ENCODE measurements at regions not wholly inside any gene's neighbourhood (a gene's known extent, or its start where the extent isn't known, plus 50 kb on each side); places are given as distances from the start of the nearest gene placed in this dataset.

DNA sequence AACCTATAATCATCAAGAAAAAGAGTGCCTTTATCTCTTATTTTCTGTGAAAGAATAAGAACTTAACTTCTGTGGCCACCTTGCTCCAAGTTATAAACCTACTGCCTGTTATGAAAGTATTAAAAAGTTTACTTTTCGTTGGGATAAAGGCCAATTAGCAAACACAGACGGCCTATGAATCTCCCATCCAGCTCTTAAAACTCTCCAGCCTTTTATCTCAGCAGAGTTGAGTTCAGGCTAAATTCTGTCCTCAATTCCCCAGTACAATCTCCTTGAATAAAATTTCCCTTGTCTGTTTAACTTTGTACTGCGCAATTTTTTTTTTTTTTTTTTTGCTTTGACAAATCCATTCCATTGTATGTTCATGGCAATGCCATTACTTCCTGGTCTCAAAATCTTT lies 1058.4 kb downstream of the SLITRK5 start:
- no peak overlapping the region for H3K4me3 ChIP-seq (ENCODE audit: low read depth, low read length)
- TF ChIP-seq CTCF (conservative IDR thresholded peaks at IDR 0.05; ENCODE audit: low read depth, low read length): no peak

DNA sequence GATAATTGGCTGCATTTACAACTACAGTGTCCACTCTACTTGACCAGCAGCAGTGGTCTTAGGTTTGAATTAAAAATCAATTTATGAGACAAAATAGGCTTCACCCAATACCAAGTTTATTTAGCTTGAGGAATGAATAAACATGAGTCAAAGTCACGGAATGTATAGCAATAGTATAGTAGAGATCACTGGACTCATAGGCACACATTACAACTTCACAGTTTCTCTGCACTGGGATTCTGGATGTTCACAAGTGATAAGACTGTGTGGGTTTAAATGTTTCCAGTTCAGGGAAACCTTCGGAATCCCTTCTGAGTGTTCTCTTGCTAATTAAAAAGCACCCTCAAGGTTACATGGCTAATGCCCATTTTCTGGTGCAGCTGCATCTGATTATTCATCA lies 1064.9 kb downstream of the SLITRK5 start:
- no peak for TF ChIP-seq CTCF (conservative IDR thresholded peaks at IDR 0.05; ENCODE audit: low read depth, low read length)
- no peak overlapping the region for H3K4me3 ChIP-seq (ENCODE audit: low read depth, low read length)
- no peak for DNase-seq (ENCODE audit: low read depth)

More for the DNA sequence above, 1058.4 kb downstream of the SLITRK5 start:
- no peak for DNase-seq (ENCODE audit: low read depth)

GRCh38 chr13:88739195-88739594 lies 1068.0 kb downstream of the SLITRK5 start:
- no peak for DNase-seq (ENCODE audit: low read depth)
- no peak overlapping the region for H3K4me3 ChIP-seq (ENCODE audit: low read depth, low read length)
- no peak for TF ChIP-seq CTCF (conservative IDR thresholded peaks at IDR 0.05; ENCODE audit: low read depth, low read length)

DNA sequence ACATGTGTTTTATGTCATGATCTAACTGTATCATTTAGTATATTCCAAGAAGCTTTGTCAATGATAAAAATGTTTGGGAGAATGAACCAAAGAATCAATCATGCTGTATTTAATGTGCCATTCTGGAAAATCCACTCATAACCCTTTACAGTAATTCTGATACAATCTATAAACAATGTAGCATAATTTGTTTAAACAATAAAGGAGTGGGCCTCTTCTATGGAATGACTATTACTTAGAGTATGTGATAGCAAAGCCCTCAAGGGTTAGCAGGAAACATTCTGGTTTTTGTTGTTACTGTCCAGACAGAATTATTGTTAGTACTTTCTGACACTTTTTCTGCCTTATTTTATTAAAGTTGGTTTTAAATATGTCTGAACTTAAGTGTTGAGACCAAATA lies 1073.1 kb downstream of the SLITRK5 start:
- no peak for DNase-seq (ENCODE audit: low read depth)
- TF ChIP-seq CTCF (conservative IDR thresholded peaks at IDR 0.05; ENCODE audit: low read depth, low read length): no peak
- H3K4me3 ChIP-seq (ENCODE audit: low read depth, low read length): no peak overlapping the region

- DNase-seq (ENCODE audit: low read depth): no peak
- no peak overlapping the region for H3K4me3 ChIP-seq (ENCODE audit: low read depth, low read length)
- no peak for TF ChIP-seq CTCF (conservative IDR thresholded peaks at IDR 0.05; ENCODE audit: low read depth, low read length)
These were observed 1073.8 kb downstream of the SLITRK5 start for GRCh38 chr13:88745011-88745410.

GRCh38 chr13:88752041-88752440 lies 1080.9 kb downstream of the SLITRK5 start:
- H3K4me3 ChIP-seq (ENCODE audit: low read depth, low read length): no peak overlapping the region
- TF ChIP-seq CTCF (conservative IDR thresholded peaks at IDR 0.05; ENCODE audit: low read depth, low read length): no peak
- no peak for DNase-seq (ENCODE audit: low read depth)

DNA sequence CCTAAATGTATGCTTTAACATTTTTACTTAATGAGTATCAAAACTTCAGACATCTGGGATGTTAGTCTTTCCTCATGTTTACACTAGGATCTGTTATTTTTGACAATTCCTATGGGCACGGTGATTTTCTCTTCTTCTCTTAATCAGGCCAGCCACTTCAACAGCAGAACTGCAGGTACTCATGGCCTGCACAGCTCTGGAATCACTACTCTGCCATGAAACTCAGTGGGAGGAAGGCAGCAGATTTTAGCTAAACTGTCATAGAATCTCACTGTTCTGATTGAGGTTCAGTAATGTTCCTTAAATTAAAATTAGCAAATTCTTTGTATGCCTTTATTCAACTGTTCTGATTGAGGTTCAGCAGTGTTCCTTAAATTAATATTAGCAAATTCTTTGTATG lies 1083.0 kb downstream of the SLITRK5 start:
- H3K4me3 ChIP-seq (ENCODE audit: low read depth, low read length): no peak overlapping the region
- DNase-seq (ENCODE audit: low read depth): no peak
- no peak for TF ChIP-seq CTCF (conservative IDR thresholded peaks at IDR 0.05; ENCODE audit: low read depth, low read length)

Data from epithelial cell of proximal tubule (primary cell).